Skeletal muscle tissue (tissue), 3 donors: ENCODE measurements at regions not wholly inside any gene's neighbourhood (a gene's known extent, or its start where the extent isn't known, plus 50 kb on each side); places are given as distances from the start of the nearest gene placed in this dataset.
"Not testable (repeated sequence)": the region's sequence is repeated elsewhere in the genome, so short reads cannot be mapped to it uniquely, and the experiment has no call there.

ENCODE experiments used
- H3K27ac ChIP-seq: one replicate; pipeline ENCODE4 v1.7.0; 2013; ENCODE audit warnings: mild to moderate bottlenecking, low read depth, low read length, inconsistent platforms
- H3K27me3 ChIP-seq, 3 donors: one replicate each; pipeline ENCODE4 v1.7.0; 2013; ENCODE audit warnings: low read length in 3 of 3; ENCODE audit not compliant: control insufficient read depth in 3 of 3, insufficient read depth in 3 of 3
- H3K36me3 ChIP-seq, 3 donors: one replicate each; pipeline ENCODE4 v1.7.0; 2013; ENCODE audit warnings: low read length in 3 of 3; ENCODE audit not compliant: control insufficient read depth in 3 of 3, insufficient read depth in 3 of 3
- H3K4me1 ChIP-seq, 3 donors: one replicate each; pipeline ENCODE4 v1.7.0; 2013; ENCODE audit warnings: low read length in 3 of 3, mild to moderate bottlenecking in 3 of 3; ENCODE audit not compliant: control insufficient read depth in 3 of 3, insufficient read depth in 3 of 3
- H3K4me3 ChIP-seq, 3 donors: one replicate each; pipeline ENCODE4 v1.7.0; 2013; ENCODE audit warnings: low read length in 3 of 3
- H3K9ac ChIP-seq, 3 donors: one replicate each; pipeline ENCODE4 v1.7.0; 2013; ENCODE audit warnings: low read length in 3 of 3, mild to moderate bottlenecking in 3 of 3, moderate library complexity in 2 of 3, low read depth in 1 of 3
- H3K9me3 ChIP-seq, 3 donors: one replicate each; pipeline ENCODE4 v1.7.0; 2013; ENCODE audit warnings: low read length in 3 of 3; ENCODE audit not compliant: control insufficient read depth in 3 of 3
- donor health status: Osteomylitis.

GRCh38 chr12:42012501-42012900 is 132.2 kb downstream of the GXYLT1 start:
- H3K9me3 ChIP-seq, H3K36me3 ChIP-seq, H3K4me3 ChIP-seq, H3K9ac ChIP-seq, H3K4me1 ChIP-seq, H3K27ac ChIP-seq, H3K27me3 ChIP-seq: not testable (repeated sequence)

GRCh38 chr12:42010715-42011114 is 134.0 kb downstream of the GXYLT1 start:
- Histone ChIP-seq H3K4me3 (no peak overlapping the region), H3K4me1 (no peaks in the 10 kb centered on the region), H3K9ac (no peak overlapping the region), H3K27me3 (no peaks in the 10 kb centered on the region), H3K9me3 (peaks cover 0 to 2% (median 0%) of the 10 kb centered on the region in 3 donors), H3K36me3 (no peaks in the 10 kb centered on the region), H3K27ac (no peak overlapping the region)

GRCh38 chr12:42010257-42010656 is 134.4 kb downstream of the GXYLT1 start:
- H3K36me3 ChIP-seq: no peaks in the 10 kb centered on the region
- peaks cover 0 to 2% (median 0%) of the 10 kb centered on the region in 3 donors for H3K9me3 ChIP-seq
- H3K4me3 ChIP-seq: no peak overlapping the region
- no peaks in the 10 kb centered on the region for H3K4me1 ChIP-seq
- H3K27me3 ChIP-seq: no peaks in the 10 kb centered on the region
- H3K27ac ChIP-seq: no peak overlapping the region
- H3K9ac ChIP-seq: no peak overlapping the region

GRCh38 chr12:42008996-42009395 is 135.7 kb downstream of the GXYLT1 start:
- Histone ChIP-seq H3K4me1 (no peaks in the 10 kb centered on the region), H3K9me3 (peaks cover 0 to 2% (median 0%) of the 10 kb centered on the region in 3 donors), H3K27ac (no peak overlapping the region), H3K9ac (no peak overlapping the region), H3K4me3 (no peak overlapping the region), H3K27me3 (no peaks in the 10 kb centered on the region), H3K36me3 (no peaks in the 10 kb centered on the region)

- no peaks in the 10 kb centered on the region for H3K27me3 ChIP-seq
- H3K36me3 ChIP-seq: no peaks in the 10 kb centered on the region
- no peak overlapping the region for H3K9ac ChIP-seq
- H3K4me3 ChIP-seq: no peak overlapping the region
- no peak overlapping the region for H3K27ac ChIP-seq
- no peaks in the 10 kb centered on the region for H3K4me1 ChIP-seq
- H3K9me3 ChIP-seq: peaks cover 0 to 2% (median 0%) of the 10 kb centered on the region in 3 donors
These were observed 141.6 kb downstream of the GXYLT1 start for GRCh38 chr12:42003031-42003430.

- Histone ChIP-seq H3K9ac (no peak overlapping the region), H3K27me3 (no peaks in the 10 kb centered on the region), H3K36me3 (no peaks in the 10 kb centered on the region), H3K27ac (no peak overlapping the region), H3K4me1 (no peaks in the 10 kb centered on the region), H3K4me3 (no peak overlapping the region), H3K9me3 (peaks cover 0 to 2% (median 0%) of the 10 kb centered on the region in 3 donors)
These were observed 142.1 kb downstream of the GXYLT1 start for GRCh38 chr12:42002563-42002962.

- Histone ChIP-seq H3K9ac (no peak overlapping the region), H3K27ac (no peak overlapping the region), H3K9me3 (no peaks in the 10 kb centered on the region), H3K36me3 (no peaks in the 10 kb centered on the region), H3K4me1 (no peaks in the 10 kb centered on the region), H3K27me3 (no peaks in the 10 kb centered on the region), H3K4me3 (no peak overlapping the region)
These were observed 146.2 kb downstream of the GXYLT1 start for GRCh38 chr12:41998436-41998835.

GRCh38 chr12:41993283-41993682 is 151.4 kb downstream of the GXYLT1 start:
- Histone ChIP-seq H3K4me3 (no peak overlapping the region), H3K27ac (no peak overlapping the region), H3K36me3 (no peaks in the 10 kb centered on the region), H3K27me3 (no peaks in the 10 kb centered on the region), H3K4me1 (no peaks in the 10 kb centered on the region), H3K9me3 (peaks cover 0 to 2% (median 0%) of the 10 kb centered on the region in 3 donors), H3K9ac (no peak overlapping the region)

GRCh38 chr12:41992692-41993215 is 151.9 kb downstream of the GXYLT1 start:
- H3K27me3 ChIP-seq: no peaks in the 10 kb centered on the region
- peaks cover 0 to 2% (median 0%) of the 10 kb centered on the region in 3 donors for H3K9me3 ChIP-seq
- no peaks in the 10 kb centered on the region for H3K36me3 ChIP-seq
- no peak overlapping the region for H3K9ac ChIP-seq
- no peaks in the 10 kb centered on the region for H3K4me1 ChIP-seq
- no peak overlapping the region for H3K4me3 ChIP-seq
- no peak overlapping the region for H3K27ac ChIP-seq

- Histone ChIP-seq H3K27me3 (no peaks in the 10 kb centered on the region), H3K9ac (no peak overlapping the region), H3K4me1 (no peaks in the 10 kb centered on the region), H3K27ac (no peak overlapping the region), H3K4me3 (no peak overlapping the region), H3K9me3 (peaks cover 0 to 2% (median 0%) of the 10 kb centered on the region in 3 donors), H3K36me3 (no peaks in the 10 kb centered on the region)
These were observed 152.7 kb downstream of the GXYLT1 start for GRCh38 chr12:41992022-41992421.
